GM12878 (cell line): ENCODE measurements at regions not wholly inside any gene's neighbourhood (a gene's known extent, or its start where the extent isn't known, plus 50 kb on each side); places are given as distances from the start of the nearest gene placed in this dataset.

Experiments used
- ATAC-seq: fragments of 200-7000 bp; cut with Tn5 transposase; 3 replicates; pipeline ENCODE4 v1.9.1; 2020; ENCODE audit warnings: mild to moderate bottlenecking, moderate library complexity
- BruUV-seq: library from RNA; stranded (reverse); fragments of 400-500 nt; replicated peaks from 2 replicates; lab custom pipeline; 2021; lab: Mats Ljungman, UMichigan
- CTCF ChIA-PET: fragments of 300-600 bp; sonication (Branson Sonifier 250); formaldehyde crosslinking; extraction: SDS; loops from one replicate; lab custom pipeline; 2021; ENCODE audit warnings: inconsistent platforms; lab: Yijun Ruan, JAX
- POLR2A ChIA-PET: fragments of 350-600 bp; formaldehyde crosslinking; extraction: SDS; loops from one replicate; lab custom pipeline; 2021; ENCODE audit warnings: inconsistent platforms; lab: Charles Lee
- RAD21 ChIA-PET: fragments of 300-600 bp; sonication (Branson Sonifier 250); formaldehyde crosslinking; loops from one replicate; lab custom pipeline; 2023; ENCODE audit warnings: antibody characterized with exemption; ENCODE audit not compliant: unreplicated experiment; lab: Charles Lee
- SMC1A ChIA-PET: fragments of 300-600 bp; sonication (Branson Sonifier 250); formaldehyde crosslinking; loops from one replicate; lab custom pipeline; 2023; ENCODE audit not compliant: unreplicated experiment, uncharacterized antibody; lab: Charles Lee
- DNase-seq: peaks from one replicate; pipeline ENCODE4 v3.0.0-alpha.2; 2011; ENCODE audit warnings: low read depth, low spot score
- FAIRE-seq: peaks from 3 replicates; lab custom pipeline; 2011; peaks lifted over from hg19 to GRCh38; lab: Jason Lieb, UNC
- H2AFZ ChIP-seq: 2 replicates; pipeline ENCODE4 v1.6.0; 2011; ENCODE audit warnings: low read depth, low read length, control low read depth; ENCODE audit not compliant: control insufficient read depth
- H3K27ac ChIP-seq: 2 replicates; pipeline ENCODE4 v1.5.1; 2011; ENCODE audit warnings: control low read depth; ENCODE audit not compliant: control insufficient read depth, insufficient read depth
- H3K27me3 ChIP-seq, 2 experiments: replicated peaks in 1 of 2; 2 replicates each; pipeline versions ENCODE4 v1.6.0 to v1.6.1; 2011; ENCODE audit warnings: low read length in 1 of 2; ENCODE audit not compliant: control insufficient read depth in 2 of 2, insufficient read depth in 2 of 2
- H3K36me3 ChIP-seq, 2 experiments: 2 replicates each; pipeline ENCODE4 v1.5.1; 2011; ENCODE audit warnings: low read length in 1 of 2; ENCODE audit not compliant: control insufficient read depth in 2 of 2, insufficient read depth in 2 of 2
- H3K4me1 ChIP-seq: 2 replicates; pipeline ENCODE4 v1.6.1; 2011; ENCODE audit warnings: mild to moderate bottlenecking, low read length, moderate library complexity, mixed read lengths; ENCODE audit not compliant: control insufficient read depth, insufficient read depth
- H3K4me2 ChIP-seq: 2 replicates; pipeline ENCODE4 v1.6.0; 2011; ENCODE audit warnings: control low read depth; ENCODE audit not compliant: control insufficient read depth, insufficient read depth
- H3K4me3 ChIP-seq: fragments of 200-600 bp; sonication (generic); 2 replicates; pipeline ENCODE4 v1.5.1; 2016
- H3K79me2 ChIP-seq: 2 replicates; pipeline ENCODE4 v1.6.0; 2011; ENCODE audit warnings: low read length; ENCODE audit not compliant: control insufficient read depth, insufficient read depth
- H3K9ac ChIP-seq: 2 replicates; pipeline ENCODE4 v1.8.0; 2011; ENCODE audit warnings: low read length, control low read depth, mixed read lengths; ENCODE audit not compliant: control insufficient read depth, insufficient read depth
- H3K9me3 ChIP-seq: replicated peaks from 3 replicates; pipeline ENCODE4 v1.5.1; 2011; ENCODE audit warnings: mild to moderate bottlenecking, low read length; ENCODE audit not compliant: control insufficient read depth, insufficient read depth
- H4K20me1 ChIP-seq: 2 replicates; pipeline ENCODE4 v1.6.0; 2011; ENCODE audit not compliant: control insufficient read depth, insufficient read depth
- ATF3 ChIP-seq: IDR thresholded peaks from 2 replicates; pipeline ENCODE4 v1.6.1; 2011; ENCODE audit warnings: low read depth, mild to moderate bottlenecking, low read length, moderate library complexity, borderline replicate concordance; ENCODE audit errors: extremely low read depth
- EGR1 ChIP-seq, 2 experiments: IDR thresholded peaks; 1 replicate in 1 of 2; 2 replicates in 1 of 2; pipeline ENCODE4 v1.6.1; 2011 to 2012; ENCODE audit warnings: low read depth in 2 of 2, low read length in 2 of 2, borderline replicate concordance in 1 of 2, mild to moderate bottlenecking in 1 of 2, moderate library complexity in 1 of 2
- ELK1 ChIP-seq: IDR thresholded peaks from 2 replicates; pipeline ENCODE4 v1.6.1; 2012; ENCODE audit warnings: low read depth, low read length, improper control_type of control experiment
- FOS ChIP-seq: IDR thresholded peaks from 3 replicates; pipeline ENCODE4 v1.6.1; 2011; ENCODE audit warnings: borderline replicate concordance; ENCODE audit not compliant: insufficient read length; ENCODE audit errors: extremely low read depth
- HDAC6 ChIP-seq: fragments of 200-600 bp; sonication (generic); IDR thresholded peaks from one replicate; pipeline ENCODE4 v1.8.0; 2017; ENCODE audit warnings: antibody characterized with exemption; ENCODE audit not compliant: unreplicated experiment
- IRF4 ChIP-seq: IDR thresholded peaks from 2 replicates; pipeline ENCODE4 v1.6.1; 2011; ENCODE audit warnings: low read depth, low read length
- NFXL1 ChIP-seq: fragments of 450-650 bp; IDR thresholded peaks from 2 replicates; pipeline ENCODE4 v1.6.1; 2017; ENCODE audit warnings: antibody characterized with exemption, mild to moderate bottlenecking, borderline replicate concordance
- NRF1 ChIP-seq: conservative IDR thresholded peaks from 2 replicates; pipeline ENCODE4 v1.6.1; 2011; ENCODE audit warnings: mild to moderate bottlenecking, low read depth, low read length, improper control_type of control experiment
- PAX8 ChIP-seq: fragments of 450-650 bp; IDR thresholded peaks from 2 replicates; pipeline ENCODE4 v1.6.1; 2017; ENCODE audit warnings: mild to moderate bottlenecking, moderate library complexity
- POLR2AphosphoS2 ChIP-seq: IDR thresholded peaks from 2 replicates; pipeline ENCODE4 v1.6.1; 2011; ENCODE audit warnings: low read depth, mild to moderate bottlenecking, low read length, improper control_type of control experiment, moderate library complexity
- RCOR1 ChIP-seq: conservative IDR thresholded peaks from 2 replicates; pipeline ENCODE4 v1.6.1; 2012; ENCODE audit warnings: low read depth, low read length, improper control_type of control experiment
- SMC3 ChIP-seq: IDR thresholded peaks from 2 replicates; pipeline ENCODE4 v1.6.1; 2011; ENCODE audit warnings: low read length, improper control_type of control experiment, borderline replicate concordance
- YBX1 ChIP-seq: fragments of 450-650 bp; IDR thresholded peaks from 2 replicates; pipeline ENCODE4 v1.6.1; 2016; ENCODE audit warnings: antibody characterized with exemption
- ZNF274 ChIP-seq: IDR thresholded peaks from one replicate; pipeline ENCODE4 v1.8.0; 2011; ENCODE audit not compliant: insufficient read length, insufficient read depth
- ZNF592 ChIP-seq: fragments of 450-650 bp; IDR thresholded peaks from 2 replicates; pipeline ENCODE4 v1.6.1; 2017; ENCODE audit warnings: mild to moderate bottlenecking, moderate library complexity
- WGBS: methylation state at CpG from one replicate; pipeline ENCODE4 v1.1.6; 2016; ENCODE audit warnings: low lambda C conversion rate; ENCODE audit not compliant: insufficient replicate concordance, insufficient coverage; ENCODE audit errors: missing lambda C conversion rate; 5-methylcytosine and 5-hydroxymethylcytosine counted together
- in situ Hi-C: fragments of 300-500 bp; cut with MboI; formaldehyde crosslinking; loops from 9 replicates; pipeline ENCODE4 v1.14.3; 2018; ENCODE audit warnings: mixed read lengths
- intact Hi-C: fragments of 100-400 bp; cut with micrococcal nuclease; formaldehyde crosslinking; loops from one replicate; pipeline ENCODE4 v1.14.2; 2022; ENCODE audit not compliant: unreplicated experiment

- no peak for TF ChIP-seq ELK1
- no peak for TF ChIP-seq IRF4
These were observed 1124.4 kb downstream of the NXPH1 start (continued) for GRCh38 chr7:9557853-9558252.

- SMC1A ChIA-PET, result interaction anchor here (1.0 kb wide), 1 partner anchor 14 kb away, joined by 3 read pairs; no protein-coding TSS in a partner anchor
- in situ Hi-C loops, result no loop called here
- POLR2A ChIA-PET, result no interaction called here
- Histone ChIP-seq H3K4me2 (no peak overlapping the region), H4K20me1 (no peaks in the 10 kb centered on the region), H3K27me3 (no peaks in the 10 kb centered on the region), H3K79me2 (no peaks in the 10 kb centered on the region), H3K36me3 (no peaks in the 10 kb centered on the region), H3K9me3 (no peaks in the 10 kb centered on the region), H2AFZ (no peak overlapping the region), H3K9ac (no peak overlapping the region), H3K4me1 (no peaks in the 10 kb centered on the region), H3K27ac (no peak overlapping the region), H3K4me3 (no peak overlapping the region)
- FAIRE-seq, result no peak
- RAD21 ChIA-PET, result no interaction called here
- WGBS, result 45% methylated on average over 1 of the region's 1 CpG
- DNase-seq, result no peak
- no peak for ATAC-seq
- BruUV-seq, result no TSS peak
- CTCF ChIA-PET, result no interaction called here
- intact Hi-C loops, result no loop called here
- TF ChIP-seq PAX8 (no peak), NRF1 (no peak), NFXL1 (no peak), ZNF592 (no peak), ZNF274 (no peak), SMC3 (no peak), EGR1 (IDR thresholded peaks at IDR 0.05; ENCODE audit: borderline replicate concordance in 1 of 2, low read depth in 2 of 2, low read length in 2 of 2) (no peak), HDAC6 (no peak), POLR2AphosphoS2 (no peak), RCOR1 (no peak), FOS (no peak), YBX1 (no peak), ATF3 (no peak)
These were observed 1142.3 kb downstream of the NXPH1 start for GRCh38 chr7:9575716-9576115.
